ENCODE measurements at regions not wholly inside any gene's neighbourhood (a gene's known extent, or its start where the extent isn't known, plus 50 kb on each side); places are given as distances from the start of the nearest gene placed in this dataset.
A peak's percentile ranks its signal among the peaks of the same experiment; 100 is the strongest.

DNA sequence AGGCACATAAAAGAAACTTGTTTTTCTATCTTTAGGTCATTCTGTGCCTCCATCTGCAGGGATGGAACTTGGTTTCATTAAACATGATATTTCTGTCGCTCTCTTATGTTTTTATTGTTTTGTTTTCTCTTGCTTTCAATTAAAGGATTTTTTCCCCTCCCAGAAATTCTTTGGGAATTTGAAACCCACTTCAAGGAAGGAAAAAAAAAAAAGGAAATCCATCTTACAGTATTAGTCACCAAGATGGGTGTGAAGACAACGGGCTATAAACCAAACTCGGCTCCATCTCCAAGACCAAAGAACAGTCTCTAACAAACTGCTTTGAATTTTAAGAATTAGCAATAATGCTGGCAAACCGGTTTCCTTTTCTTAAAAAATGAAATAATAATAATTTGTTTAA, 244.1 kb downstream of the BCL11A start:
- no peak overlapping the region for H3K4me3 ChIP-seq
- H3K9me3 ChIP-seq = no peaks in the 10 kb centered on the region
- intact Hi-C loops (cut with DNase I; ENCODE audit: low total_unique reads) = no loop called here
- no peaks in the 10 kb centered on the region for H3K36me3 ChIP-seq
- DNase-seq = no peak
- TF ChIP-seq POLR2A (IDR thresholded peaks at IDR 0.05) = no peak
- no peak for TF ChIP-seq CTCF (IDR thresholded peaks at IDR 0.05)
- H3K4me1 ChIP-seq = peaks cover 0 to 3% of the 10 kb centered on the region in 2 donors
- H3K27ac ChIP-seq = no peak overlapping the region
- H3K27me3 ChIP-seq = no peaks in the 10 kb centered on the region

GRCh38 chr2:60306267-60306861, 247.1 kb downstream of the BCL11A start:
- Histone ChIP-seq H3K9me3 (no peaks in the 10 kb centered on the region), H3K27ac (no peak overlapping the region)

DNA sequence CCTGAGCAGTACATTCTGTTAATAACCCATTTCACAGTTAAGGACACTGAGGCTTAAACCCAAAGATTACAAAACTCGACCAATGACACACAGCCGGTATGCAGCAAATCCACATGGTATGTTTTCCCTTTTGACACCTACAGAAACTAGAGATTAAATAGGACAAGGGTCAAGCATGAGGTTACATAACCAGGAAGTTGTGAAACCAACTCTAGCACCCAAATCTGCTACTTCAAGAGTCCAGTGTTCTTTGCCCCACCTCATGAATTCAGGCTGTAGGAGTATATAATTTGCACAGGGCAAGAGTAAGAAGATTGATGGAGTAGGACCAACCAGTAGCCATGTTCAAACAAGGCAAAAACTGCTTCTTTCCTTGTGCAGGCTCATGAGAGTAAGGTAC, 249.8 kb downstream of the BCL11A start:
- Histone ChIP-seq H3K27me3 (no peaks in the 10 kb centered on the region), H3K9me3 (no peaks in the 10 kb centered on the region), H3K36me3 (no peaks in the 10 kb centered on the region), H3K4me3 (no peak overlapping the region), H3K27ac (no peak overlapping the region), H3K4me1 (no peaks in the 10 kb centered on the region)
- TF ChIP-seq CTCF (IDR thresholded peaks at IDR 0.05) (no peak), POLR2A (IDR thresholded peaks at IDR 0.05) (no peak)
- no peak for DNase-seq
- intact Hi-C loops (cut with DNase I; ENCODE audit: low total_unique reads) = no loop called here

More at GRCh38 chr2:60306267-60306861, 247.1 kb downstream of the BCL11A start:
- TF ChIP-seq CTCF (IDR thresholded peaks at IDR 0.05) (no peak), POLR2A (IDR thresholded peaks at IDR 0.05) (no peak)
- Histone ChIP-seq H3K4me3 (no peak overlapping the region), H3K4me1 (peaks cover 0 to 3% of the 10 kb centered on the region in 2 donors), H3K27me3 (no peaks in the 10 kb centered on the region), H3K36me3 (no peaks in the 10 kb centered on the region)
- peak in 1 of 2 donors; percentile 16 for DNase-seq
- intact Hi-C loops (cut with DNase I; ENCODE audit: low total_unique reads) = no loop called here

DNA sequence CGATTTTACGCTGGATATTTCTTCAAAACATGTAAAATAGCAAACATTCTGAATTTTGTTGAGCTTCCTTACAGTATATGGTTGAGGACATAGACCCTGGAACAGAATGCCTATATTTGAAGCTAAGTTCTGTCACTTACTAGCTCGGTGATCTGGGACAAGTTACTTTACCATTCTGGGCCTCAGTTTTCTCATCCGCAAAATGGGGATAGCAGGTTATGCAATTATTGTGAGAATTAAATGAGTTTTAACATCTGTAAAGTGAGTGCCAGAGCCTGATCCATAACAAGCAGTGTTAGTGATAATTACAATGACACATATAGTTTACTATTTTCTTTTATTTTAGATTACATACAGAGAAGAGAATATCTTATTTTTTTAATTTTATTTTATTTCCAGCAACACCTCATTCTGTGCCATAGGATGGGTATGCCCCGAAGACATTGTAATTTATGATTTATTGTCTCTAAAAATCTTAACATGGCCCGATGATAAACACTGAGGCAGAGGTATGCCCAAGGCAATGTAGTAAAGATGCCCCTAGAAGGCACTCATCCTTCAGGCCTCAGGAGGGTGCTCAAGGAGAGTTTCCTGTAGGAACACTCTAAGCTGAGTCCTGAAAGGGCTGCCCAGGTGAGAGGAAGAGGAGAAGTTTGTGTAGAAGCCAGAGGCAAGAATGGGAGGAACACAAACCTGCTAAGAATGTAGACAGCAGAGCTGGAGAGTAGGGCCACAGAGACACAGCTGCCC, 250.9 kb downstream of the BCL11A start:
- DNase-seq = no peak
- H3K4me3 ChIP-seq = no peak overlapping the region

More for the DNA sequence above, 250.9 kb downstream of the BCL11A start:
- no peak for TF ChIP-seq POLR2A (IDR thresholded peaks at IDR 0.05)
- no peak for TF ChIP-seq CTCF (IDR thresholded peaks at IDR 0.05)
- Histone ChIP-seq H3K9me3 (no peaks in the 10 kb centered on the region), H3K27me3 (no peaks in the 10 kb centered on the region), H3K27ac (no peak overlapping the region), H3K36me3 (no peaks in the 10 kb centered on the region), H3K4me1 (no peaks in the 10 kb centered on the region)
- intact Hi-C loops (cut with DNase I; ENCODE audit: low total_unique reads) = no loop called here
